Ureter (tissue), 1 donor: ENCODE measurements at regions not wholly inside any gene's neighbourhood (a gene's known extent, or its start where the extent isn't known, plus 50 kb on each side); places are given as distances from the start of the nearest gene placed in this dataset.

Experiments used
- DNase-seq: peaks from one replicate; pipeline ENCODE4 v3.0.0-alpha.2; 2020; ENCODE audit warnings: low spot score
- donor health status: DM: yes; HTN: yes; CAD: no.

- DNase-seq = no peak
Observed at GRCh38 chr2:145221516-145221915, 701.6 kb upstream of the ZEB2 start.

- DNase-seq = no peak
Observed at GRCh38 chr2:145221032-145221431, 701.1 kb upstream of the ZEB2 start.

- DNase-seq = no peak
Observed at GRCh38 chr2:145220496-145220895, 700.6 kb upstream of the ZEB2 start.

GRCh38 chr2:145207884-145208283 lies 688.0 kb upstream of the ZEB2 start:
- DNase-seq = no peak

GRCh38 chr2:145206496-145207281 lies 686.8 kb upstream of the ZEB2 start:
- no peak for DNase-seq

GRCh38 chr2:145203891-145204290 lies 684.0 kb upstream of the ZEB2 start:
- no peak for DNase-seq

GRCh38 chr2:145199827-145200706 lies 680.1 kb upstream of the ZEB2 start:
- DNase-seq = no peak

GRCh38 chr2:145199042-145199441 lies 679.1 kb upstream of the ZEB2 start:
- DNase-seq = no peak

- DNase-seq = no peak
Observed at GRCh38 chr2:145198555-145198954, 678.6 kb upstream of the ZEB2 start.

- no peak for DNase-seq
Observed at GRCh38 chr2:145197944-145198343, 678.0 kb upstream of the ZEB2 start.

GRCh38 chr2:145194673-145195072 lies 674.8 kb upstream of the ZEB2 start:
- no peak for DNase-seq

- no peak for DNase-seq
Observed at GRCh38 chr2:145190031-145190703, 670.2 kb upstream of the ZEB2 start.

- no peak for DNase-seq
Observed at GRCh38 chr2:145186303-145186702, 666.4 kb upstream of the ZEB2 start.

GRCh38 chr2:145185696-145186095 lies 665.8 kb upstream of the ZEB2 start:
- no peak for DNase-seq

- DNase-seq = no peak
Observed at GRCh38 chr2:145184741-145185651, 665.1 kb upstream of the ZEB2 start.

GRCh38 chr2:145169285-145169684 lies 649.4 kb upstream of the ZEB2 start:
- no peak for DNase-seq

GRCh38 chr2:145168091-145168490 lies 648.2 kb upstream of the ZEB2 start:
- no peak for DNase-seq

- no peak for DNase-seq
Observed at GRCh38 chr2:145166731-145167302, 646.9 kb upstream of the ZEB2 start.

GRCh38 chr2:145161656-145162055 lies 641.7 kb upstream of the ZEB2 start:
- no peak for DNase-seq

GRCh38 chr2:145160855-145161254 lies 640.9 kb upstream of the ZEB2 start:
- DNase-seq = no peak

GRCh38 chr2:145159676-145160075 lies 639.8 kb upstream of the ZEB2 start:
- DNase-seq = no peak
